HPDE6-E6E7 (cell line): ENCODE measurements at regions not wholly inside any gene's neighbourhood (a gene's known extent, or its start where the extent isn't known, plus 50 kb on each side); places are given as distances from the start of the nearest gene placed in this dataset.
A peak's percentile ranks its signal among the peaks of the same experiment; 100 is the strongest.

Source experiments
- DNase-seq: peaks from one replicate; pipeline ENCODE4 v3.0.0; 2011; ENCODE audit warnings: missing footprints; ENCODE audit errors: extremely low spot score

GRCh38 chr20:52493171-52493721, 301.7 kb upstream of the ZFP64 start:
- no peak for DNase-seq

GRCh38 chr20:52490711-52491430, 299.3 kb upstream of the ZFP64 start:
- DNase-seq = peak; percentile 84

- DNase-seq = peak; percentile 81
Observed at GRCh38 chr20:52484438-52484837, 292.9 kb upstream of the ZFP64 start.

GRCh38 chr20:52483382-52483781, 291.8 kb upstream of the ZFP64 start:
- DNase-seq = no peak

- no peak for DNase-seq
Observed at GRCh38 chr20:52482044-52482443, 290.5 kb upstream of the ZFP64 start.

GRCh38 chr20:52481443-52481842, 289.9 kb upstream of the ZFP64 start:
- DNase-seq = no peak

GRCh38 chr20:52476074-52476750, 284.6 kb upstream of the ZFP64 start:
- no peak for DNase-seq

GRCh38 chr20:52473186-52473585, 281.6 kb upstream of the ZFP64 start:
- no peak for DNase-seq

GRCh38 chr20:52470561-52470960, 279.0 kb upstream of the ZFP64 start:
- no peak for DNase-seq

GRCh38 chr20:52469128-52469527, 277.5 kb upstream of the ZFP64 start:
- no peak for DNase-seq

GRCh38 chr20:52465991-52466390, 274.4 kb upstream of the ZFP64 start:
- no peak for DNase-seq

GRCh38 chr20:52461582-52461981, 270.0 kb upstream of the ZFP64 start:
- DNase-seq = no peak

- no peak for DNase-seq
Observed at GRCh38 chr20:52459150-52459549, 267.6 kb upstream of the ZFP64 start.

GRCh38 chr20:52457826-52458225, 266.2 kb upstream of the ZFP64 start:
- DNase-seq = no peak

GRCh38 chr20:52454660-52455059, 263.1 kb upstream of the ZFP64 start:
- DNase-seq = no peak

- no peak for DNase-seq
Observed at GRCh38 chr20:52448513-52449232, 257.1 kb upstream of the ZFP64 start.

- DNase-seq = no peak
Observed at GRCh38 chr20:52447225-52447551, 255.6 kb upstream of the ZFP64 start.

GRCh38 chr20:52446421-52447224, 255.0 kb upstream of the ZFP64 start:
- DNase-seq = no peak

- DNase-seq = no peak
Observed at GRCh38 chr20:52444455-52444854, 252.9 kb upstream of the ZFP64 start.

GRCh38 chr20:52443874-52444273, 252.3 kb upstream of the ZFP64 start:
- no peak for DNase-seq

- DNase-seq = no peak
Observed at GRCh38 chr20:52441710-52442109, 250.1 kb upstream of the ZFP64 start.

- no peak for DNase-seq
Observed at GRCh38 chr20:52439375-52439774, 247.8 kb upstream of the ZFP64 start.
